Mesendoderm (in vitro differentiated cells): ENCODE measurements at regions not wholly inside any gene's neighbourhood (a gene's known extent, or its start where the extent isn't known, plus 50 kb on each side); places are given as distances from the start of the nearest gene placed in this dataset.

Experiments used
- DNase-seq: peaks from one replicate; pipeline ENCODE4 v3.0.0; 2013
- H2AK5ac ChIP-seq: 2 replicates; pipeline ENCODE4 v1.6.1; 2013; ENCODE audit warnings: low read length, inconsistent platforms
- H2BK120ac ChIP-seq: 2 replicates; pipeline ENCODE4 v1.6.1; 2013; ENCODE audit warnings: low read depth, mild to moderate bottlenecking, low read length, moderate library complexity, mixed read lengths
- H2BK15ac ChIP-seq: replicated peaks from 2 replicates; pipeline ENCODE4 v1.6.1; 2013; ENCODE audit warnings: low read depth, mild to moderate bottlenecking, moderate library complexity
- H2BK5ac ChIP-seq: 2 replicates; pipeline ENCODE4 v1.6.1; 2013; ENCODE audit warnings: low read length, inconsistent platforms
- H3K18ac ChIP-seq: 2 replicates; pipeline ENCODE4 v1.6.1; 2013; ENCODE audit warnings: mild to moderate bottlenecking, low read length, mixed read lengths
- H3K23ac ChIP-seq: one replicate; pipeline ENCODE4 v1.6.1; 2013; ENCODE audit warnings: low read length
- H3K27ac ChIP-seq: 2 replicates; pipeline ENCODE4 v1.5.1; 2013; ENCODE audit warnings: low read depth, mild to moderate bottlenecking, inconsistent platforms, low read length, moderate library complexity
- H3K27me3 ChIP-seq: 2 replicates; pipeline ENCODE4 v1.6.1; 2013; ENCODE audit warnings: low read length, control low read depth, mild to moderate bottlenecking, inconsistent platforms; ENCODE audit not compliant: insufficient read depth, poor library complexity
- H3K36me3 ChIP-seq: 2 replicates; pipeline ENCODE4 v1.6.1; 2013; ENCODE audit warnings: low read length, inconsistent platforms; ENCODE audit not compliant: control insufficient read depth, insufficient read depth
- H3K4ac ChIP-seq: one replicate; pipeline ENCODE4 v1.6.1; 2013; ENCODE audit warnings: low read depth, mild to moderate bottlenecking, low read length, moderate library complexity
- H3K4me1 ChIP-seq: 2 replicates; pipeline ENCODE4 v1.6.1; 2013; ENCODE audit warnings: low read depth, low read length, inconsistent platforms; ENCODE audit not compliant: control insufficient read depth
- H3K4me2 ChIP-seq: 2 replicates; pipeline ENCODE4 v1.6.1; 2013; ENCODE audit warnings: low read length
- H3K4me3 ChIP-seq: 2 replicates; pipeline ENCODE4 v1.5.1; 2013; ENCODE audit warnings: mild to moderate bottlenecking, low read length
- H3K56ac ChIP-seq: one replicate; pipeline ENCODE4 v1.6.1; 2013; ENCODE audit warnings: low read length
- H3K79me1 ChIP-seq: 2 replicates; pipeline ENCODE4 v1.6.1; 2013; ENCODE audit warnings: low read length, inconsistent platforms
- H3K79me2 ChIP-seq: 2 replicates; pipeline ENCODE4 v1.6.1; 2013; ENCODE audit warnings: mild to moderate bottlenecking, low read length; ENCODE audit not compliant: control insufficient read depth, insufficient read depth
- H3K9ac ChIP-seq: 2 replicates; pipeline ENCODE4 v1.6.1; 2013; ENCODE audit warnings: low read length, inconsistent platforms
- H4K5ac ChIP-seq: one replicate; pipeline ENCODE4 v1.6.1; 2013; ENCODE audit warnings: low read length
- H4K8ac ChIP-seq: one replicate; pipeline ENCODE4 v1.6.1; 2013; ENCODE audit warnings: low read depth, mild to moderate bottlenecking, control low read depth, low read length, moderate library complexity
- WGBS: extraction: QIAGEN DNeasy Blood & Tissue Kit; methylation state at CpG from one replicate; pipeline ENCODE4 v1.1.7; 2013; ENCODE audit warnings: low lambda C conversion rate, missing lambda C conversion rate; ENCODE audit not compliant: insufficient coverage; ENCODE audit errors: extremely low coverage; 5-methylcytosine and 5-hydroxymethylcytosine counted together

DNA sequence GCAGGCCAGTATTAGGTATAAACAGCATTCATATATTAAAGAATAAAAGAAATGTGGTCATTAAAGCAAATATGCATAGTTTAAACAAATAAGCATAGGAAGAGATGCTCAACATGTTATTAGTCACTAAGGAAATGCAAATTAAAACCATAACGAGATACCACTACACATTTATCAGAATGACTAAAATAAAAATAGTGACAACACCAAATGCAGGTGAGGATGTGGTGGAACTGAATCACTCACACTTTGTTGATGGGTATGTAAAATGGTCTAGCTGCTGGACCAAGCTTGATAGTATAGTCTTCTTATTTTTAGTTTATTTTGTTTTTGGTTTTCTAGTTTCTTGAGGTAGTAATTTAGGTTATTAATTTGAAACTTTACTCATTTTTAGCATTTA, 242.9 kb downstream of the HGF start:
- Histone ChIP-seq H3K27me3 (no peaks in the 10 kb centered on the region), H3K79me1 (no peaks in the 10 kb centered on the region), H3K56ac (no peak overlapping the region), H4K8ac (no peak overlapping the region), H3K4me3 (no peak overlapping the region), H3K79me2 (no peaks in the 10 kb centered on the region), H2AK5ac (no peak overlapping the region), H3K4me1 (peaks cover 2% of the 10 kb centered on the region), H2BK5ac (no peak overlapping the region), H2BK15ac (no peak overlapping the region), H4K5ac (no peak overlapping the region), H3K9ac (no peak overlapping the region), H2BK120ac (no peak overlapping the region), H3K18ac (no peak overlapping the region), H3K4ac (no peak overlapping the region), H3K36me3 (no peaks in the 10 kb centered on the region), H3K27ac (no peak overlapping the region), H3K23ac (no peak overlapping the region), H3K4me2 (no peak overlapping the region)
- no CpG with 5 or more reads among the region's 1 CpG for WGBS
- DNase-seq = no peak

DNA sequence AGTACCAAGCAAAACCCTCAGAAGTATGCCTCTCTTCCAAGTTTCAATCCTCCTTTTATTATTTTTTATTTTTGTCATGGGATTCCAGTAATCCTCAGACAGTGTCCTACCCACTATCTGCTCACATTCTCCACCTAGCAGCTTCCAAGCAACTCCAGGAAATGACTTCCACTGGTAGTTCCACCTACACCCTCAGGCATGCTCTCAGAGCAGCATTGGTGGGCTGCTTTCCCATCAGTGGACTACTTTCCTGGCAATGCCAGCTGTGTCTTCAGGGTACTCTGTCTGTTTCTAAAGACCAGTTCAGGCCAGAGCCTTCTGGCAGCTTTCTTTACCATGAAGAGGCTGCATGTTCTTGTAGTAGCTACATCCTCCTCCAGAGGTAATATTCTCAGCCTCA, 244.0 kb downstream of the HGF start:
- Histone ChIP-seq H3K4me1 (peaks cover 2% of the 10 kb centered on the region), H2BK5ac (no peak overlapping the region), H4K5ac (peak overlapping the region; percentile 84), H3K27ac (no peak overlapping the region), H2BK120ac (no peak overlapping the region), H2AK5ac (no peak overlapping the region), H3K4me2 (no peak overlapping the region), H4K8ac (no peak overlapping the region), H3K4me3 (no peak overlapping the region), H3K79me1 (no peaks in the 10 kb centered on the region), H3K79me2 (no peaks in the 10 kb centered on the region), H2BK15ac (no peak overlapping the region), H3K56ac (no peak overlapping the region), H3K27me3 (no peaks in the 10 kb centered on the region), H3K9ac (no peak overlapping the region), H3K4ac (no peak overlapping the region), H3K36me3 (no peaks in the 10 kb centered on the region), H3K18ac (peak overlapping the region; percentile 22), H3K23ac (no peak overlapping the region)
- DNase-seq = peak; percentile 41

GRCh38 chr7:81519886-81520285, 250.0 kb downstream of the HGF start:
- Histone ChIP-seq H3K79me1 (no peaks in the 10 kb centered on the region), H3K4me2 (no peak overlapping the region), H3K4ac (no peak overlapping the region), H4K8ac (no peak overlapping the region), H3K4me3 (no peak overlapping the region), H3K27me3 (no peaks in the 10 kb centered on the region), H3K4me1 (no peaks in the 10 kb centered on the region), H2BK120ac (no peak overlapping the region), H2BK15ac (no peak overlapping the region), H3K36me3 (no peaks in the 10 kb centered on the region), H4K5ac (no peak overlapping the region), H3K27ac (no peak overlapping the region), H2AK5ac (no peak overlapping the region), H3K23ac (no peak overlapping the region), H2BK5ac (no peak overlapping the region), H3K56ac (no peak overlapping the region), H3K18ac (no peak overlapping the region), H3K9ac (no peak overlapping the region), H3K79me2 (no peaks in the 10 kb centered on the region)
- DNase-seq = no peak
- no CpG with 5 or more reads among the region's 1 CpG for WGBS

DNA sequence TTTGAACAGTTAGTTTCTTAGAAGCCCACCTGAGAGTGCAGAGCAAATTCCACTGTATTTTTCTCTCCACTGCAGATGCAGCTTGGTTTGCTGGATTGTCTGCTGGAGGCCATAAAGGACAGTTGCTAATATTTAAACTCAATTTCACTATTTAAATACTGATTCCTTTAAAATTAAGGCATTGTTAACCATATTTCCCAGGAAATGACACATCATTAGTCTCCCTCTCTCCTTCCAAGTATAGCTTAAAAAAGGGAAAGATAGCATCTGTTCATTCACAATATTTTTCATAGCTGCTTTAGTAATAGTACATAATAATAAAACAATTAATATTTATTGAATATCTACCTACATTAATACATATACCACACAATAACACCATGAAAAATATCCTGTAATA, 252.9 kb downstream of the HGF start:
- H4K8ac ChIP-seq = no peak overlapping the region
- H3K4me3 ChIP-seq = no peak overlapping the region
- no peaks in the 10 kb centered on the region for H3K27me3 ChIP-seq
- H3K18ac ChIP-seq = no peak overlapping the region
- H3K4ac ChIP-seq = no peak overlapping the region
- no peaks in the 10 kb centered on the region for H3K36me3 ChIP-seq
- no peak overlapping the region for H2AK5ac ChIP-seq
- H2BK15ac ChIP-seq = no peak overlapping the region
- H3K4me1 ChIP-seq = no peaks in the 10 kb centered on the region
- no peak overlapping the region for H4K5ac ChIP-seq
- H3K56ac ChIP-seq = no peak overlapping the region
- no peak overlapping the region for H3K4me2 ChIP-seq
- H3K23ac ChIP-seq = no peak overlapping the region
- no peak for DNase-seq
- H3K9ac ChIP-seq = no peak overlapping the region
- H2BK5ac ChIP-seq = no peak overlapping the region
- no peaks in the 10 kb centered on the region for H3K79me1 ChIP-seq
- no peak overlapping the region for H2BK120ac ChIP-seq
- no peak overlapping the region for H3K27ac ChIP-seq
- H3K79me2 ChIP-seq = no peaks in the 10 kb centered on the region

DNA sequence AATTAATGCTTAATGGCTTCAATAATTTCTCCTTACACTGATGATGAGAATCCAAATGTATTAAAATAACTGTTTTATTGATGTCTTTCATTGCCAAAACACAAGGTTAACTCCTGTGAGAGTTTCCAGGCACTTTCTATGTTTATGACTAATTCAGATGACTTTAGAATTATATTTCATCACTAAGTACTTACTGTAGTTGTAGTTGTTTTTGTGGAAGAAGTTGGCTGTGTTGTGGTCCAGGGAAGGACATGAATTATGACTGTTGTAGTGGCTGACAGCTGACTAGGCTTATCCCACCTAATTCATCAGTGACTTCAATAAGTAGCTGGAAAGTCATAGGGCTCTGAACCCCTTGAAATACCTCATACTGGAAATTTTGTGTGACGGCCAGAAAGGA, 254.8 kb downstream of the HGF start:
- H3K18ac ChIP-seq = no peak overlapping the region
- H3K23ac ChIP-seq = no peak overlapping the region
- H3K4me3 ChIP-seq = no peak overlapping the region
- H4K8ac ChIP-seq = no peak overlapping the region
- no peaks in the 10 kb centered on the region for H3K36me3 ChIP-seq
- no peak for DNase-seq
- no peak overlapping the region for H3K27ac ChIP-seq
- H2BK5ac ChIP-seq = no peak overlapping the region
- H4K5ac ChIP-seq = no peak overlapping the region
- no peaks in the 10 kb centered on the region for H3K79me2 ChIP-seq
- H3K56ac ChIP-seq = no peak overlapping the region
- H3K27me3 ChIP-seq = no peaks in the 10 kb centered on the region
- no peak overlapping the region for H2BK120ac ChIP-seq
- H2BK15ac ChIP-seq = no peak overlapping the region
- no peak overlapping the region for H2AK5ac ChIP-seq
- H3K4me2 ChIP-seq = no peak overlapping the region
- H3K4ac ChIP-seq = no peak overlapping the region
- WGBS = no CpG with 5 or more reads among the region's 1 CpG
- H3K4me1 ChIP-seq = no peaks in the 10 kb centered on the region
- no peak overlapping the region for H3K9ac ChIP-seq
- no peaks in the 10 kb centered on the region for H3K79me1 ChIP-seq

DNA sequence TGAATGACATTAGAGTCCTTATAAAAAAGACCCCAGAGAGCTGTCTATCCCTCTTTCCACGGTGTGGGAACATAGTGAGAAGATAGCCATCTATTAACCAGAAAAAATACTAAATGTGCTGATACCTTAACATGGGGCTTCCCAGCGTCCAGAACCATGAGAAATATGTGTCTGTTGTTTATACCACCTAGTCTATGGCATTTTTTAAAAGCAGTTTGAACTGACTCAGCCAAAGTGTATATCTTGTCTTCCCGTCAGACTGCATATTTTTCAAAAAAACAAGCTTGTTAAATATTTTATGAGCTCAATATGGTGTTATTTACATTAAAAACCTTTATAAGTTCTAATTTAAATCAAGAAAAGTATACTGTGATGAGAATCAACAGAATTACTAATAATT, 255.3 kb downstream of the HGF start:
- Histone ChIP-seq H2BK5ac (no peak overlapping the region), H3K79me1 (no peaks in the 10 kb centered on the region), H2AK5ac (no peak overlapping the region), H2BK15ac (no peak overlapping the region), H3K9ac (no peak overlapping the region), H4K5ac (no peak overlapping the region), H4K8ac (no peak overlapping the region), H3K27ac (no peak overlapping the region), H3K79me2 (no peaks in the 10 kb centered on the region), H2BK120ac (no peak overlapping the region), H3K4me3 (no peak overlapping the region), H3K36me3 (no peaks in the 10 kb centered on the region), H3K4me2 (no peak overlapping the region), H3K4me1 (no peaks in the 10 kb centered on the region), H3K23ac (no peak overlapping the region), H3K4ac (no peak overlapping the region), H3K27me3 (no peaks in the 10 kb centered on the region), H3K56ac (no peak overlapping the region), H3K18ac (no peak overlapping the region)
- WGBS = no CpG with 5 or more reads among the region's 3 CpGs
- DNase-seq = no peak
